GM18909 (cell line): ENCODE measurements at regions not wholly inside any gene's neighbourhood (a gene's known extent, or its start where the extent isn't known, plus 50 kb on each side); places are given as distances from the start of the nearest gene placed in this dataset.

Experiments used
- ATAC-seq: cut with Tn5 transposase; IDR thresholded peaks from one replicate; pipeline ENCODE4 v1.9.1; 2021; ENCODE audit warnings: mild to moderate bottlenecking; ENCODE audit not compliant: unreplicated experiment, poor library complexity

DNA sequence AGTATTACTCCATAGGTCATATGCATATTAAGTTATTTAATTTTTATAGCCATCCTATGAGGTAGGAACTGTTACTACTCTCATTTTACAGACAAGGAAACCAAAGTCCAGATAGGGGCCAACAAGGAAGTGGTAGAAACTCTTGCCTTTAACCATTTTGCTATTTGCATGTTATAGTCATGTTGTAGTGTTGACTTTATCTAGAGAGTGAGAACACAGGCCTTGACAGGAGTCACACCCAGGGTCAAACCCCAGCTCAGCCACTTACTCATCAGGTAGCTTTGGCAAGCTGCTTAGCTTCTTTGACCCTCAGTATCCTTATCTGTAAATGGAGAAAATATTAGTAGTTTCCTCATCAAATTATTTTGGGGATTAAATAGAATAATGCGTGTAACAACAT, 156.2 kb downstream of the CAND1 start:
- ATAC-seq = no peak

DNA sequence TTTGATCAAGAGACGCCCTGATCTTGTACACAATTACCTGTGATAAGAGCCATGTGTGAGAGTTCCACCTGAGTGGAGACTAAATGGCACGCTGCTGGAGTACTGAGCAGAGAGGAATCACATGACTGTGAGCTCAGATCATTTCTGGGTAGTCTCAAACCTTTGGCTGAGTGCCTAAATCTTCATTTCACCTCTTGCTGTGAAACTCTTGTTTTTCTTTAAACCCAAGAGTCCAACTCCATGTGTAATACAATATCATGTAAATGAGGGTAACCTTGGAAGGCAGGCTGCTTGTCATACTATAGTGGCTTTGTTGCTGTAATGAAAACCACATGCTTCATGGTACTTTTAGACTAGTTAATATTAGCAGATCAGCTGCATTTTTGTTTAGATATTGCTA, 156.9 kb downstream of the CAND1 start:
- no peak for ATAC-seq

DNA sequence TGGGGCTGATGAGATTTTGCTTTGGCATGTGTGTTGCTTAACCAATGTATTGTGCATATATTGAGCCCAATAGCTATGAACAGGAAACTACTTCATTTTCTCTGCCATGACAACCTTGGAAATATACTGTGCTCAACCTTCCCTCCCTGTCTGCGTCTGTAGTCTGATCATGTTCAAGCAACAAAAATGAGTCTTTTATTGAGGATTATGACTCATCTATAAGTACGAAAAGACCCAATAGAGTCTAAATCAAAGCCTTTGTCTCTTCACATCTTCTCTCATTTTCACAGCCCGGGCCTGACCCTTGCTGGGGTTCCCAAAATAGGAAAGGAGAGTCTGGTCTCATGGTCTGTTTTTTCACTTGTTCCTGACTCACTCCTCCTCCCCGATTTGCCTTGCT, 158.2 kb downstream of the CAND1 start:
- no peak for ATAC-seq

DNA sequence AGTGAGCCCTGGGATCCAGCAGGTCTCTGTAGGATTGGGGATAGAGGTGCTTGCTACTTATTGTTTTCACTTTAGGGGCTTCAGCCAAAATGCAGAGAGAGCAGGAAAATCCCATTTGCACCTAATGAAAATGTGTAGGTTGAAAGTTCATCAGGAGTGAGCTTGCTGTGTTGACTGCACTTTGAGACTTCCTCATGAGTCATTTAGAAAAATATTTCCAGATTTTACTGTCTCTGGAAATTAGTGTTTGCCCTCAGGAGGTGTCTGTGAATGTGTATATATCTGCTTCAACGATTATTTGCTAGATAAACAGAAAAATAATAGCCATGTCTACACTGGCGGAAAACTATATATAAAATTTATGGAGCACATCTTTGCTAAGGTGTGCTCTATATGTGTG, 159.3 kb downstream of the CAND1 start:
- no peak for ATAC-seq

DNA sequence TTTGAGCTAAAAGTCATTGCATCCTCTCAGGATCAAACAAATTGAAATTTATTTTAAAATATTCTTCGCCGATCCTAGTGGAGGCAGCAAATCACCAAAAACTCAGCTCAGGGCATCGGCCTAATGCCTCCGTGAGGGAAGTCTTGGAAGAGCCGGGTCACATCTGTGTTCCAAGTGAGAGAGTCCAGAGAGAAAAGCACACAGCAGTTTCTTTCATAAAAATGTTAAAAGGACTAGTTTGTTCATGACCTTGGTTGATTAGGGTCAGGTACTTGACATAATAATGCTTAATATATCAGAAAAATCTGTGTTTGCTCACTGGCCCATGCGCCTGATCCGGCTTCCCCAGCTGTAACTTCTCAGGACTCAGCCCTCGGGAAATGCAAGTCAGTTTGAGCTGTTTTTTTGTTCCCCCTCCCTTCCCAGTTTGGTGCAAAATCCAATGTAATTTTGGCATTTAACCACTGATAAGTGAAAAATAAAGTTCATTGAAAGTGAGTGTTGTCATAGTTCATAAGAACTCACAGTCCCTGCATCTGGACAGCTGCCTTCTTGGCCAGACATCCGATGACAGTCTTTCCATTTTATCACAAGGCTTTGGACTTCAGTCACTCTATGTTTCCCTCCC, 161.7 kb downstream of the CAND1 start:
- no peak for ATAC-seq

DNA sequence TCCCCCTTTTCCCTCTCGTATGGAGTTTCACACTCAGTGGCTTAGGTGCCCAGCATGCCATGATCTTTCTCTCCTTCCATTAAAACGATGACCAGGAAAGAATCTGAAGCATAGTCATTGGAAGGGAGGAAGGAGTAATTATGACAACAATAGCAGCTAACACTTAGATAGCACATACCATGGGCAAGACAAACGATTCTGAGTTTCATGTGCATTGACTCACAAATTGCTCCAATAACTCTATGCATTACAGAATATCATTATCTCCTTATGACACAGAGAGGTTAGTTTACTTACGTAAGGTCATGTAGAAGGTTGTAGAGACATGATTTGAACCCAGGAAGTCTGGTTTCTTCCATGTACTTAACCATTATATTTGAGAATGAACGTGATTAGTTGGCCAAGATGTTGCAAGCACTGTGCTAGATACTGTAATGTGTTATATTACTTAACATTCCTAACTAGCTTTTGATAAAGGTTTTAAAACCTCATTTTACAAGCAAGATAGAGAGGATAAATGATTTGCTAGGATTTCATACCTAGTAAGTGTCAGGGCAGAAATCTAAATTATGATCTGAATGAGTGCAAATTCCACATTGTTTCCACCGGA, 162.4 kb downstream of the CAND1 start:
- ATAC-seq = no peak

DNA sequence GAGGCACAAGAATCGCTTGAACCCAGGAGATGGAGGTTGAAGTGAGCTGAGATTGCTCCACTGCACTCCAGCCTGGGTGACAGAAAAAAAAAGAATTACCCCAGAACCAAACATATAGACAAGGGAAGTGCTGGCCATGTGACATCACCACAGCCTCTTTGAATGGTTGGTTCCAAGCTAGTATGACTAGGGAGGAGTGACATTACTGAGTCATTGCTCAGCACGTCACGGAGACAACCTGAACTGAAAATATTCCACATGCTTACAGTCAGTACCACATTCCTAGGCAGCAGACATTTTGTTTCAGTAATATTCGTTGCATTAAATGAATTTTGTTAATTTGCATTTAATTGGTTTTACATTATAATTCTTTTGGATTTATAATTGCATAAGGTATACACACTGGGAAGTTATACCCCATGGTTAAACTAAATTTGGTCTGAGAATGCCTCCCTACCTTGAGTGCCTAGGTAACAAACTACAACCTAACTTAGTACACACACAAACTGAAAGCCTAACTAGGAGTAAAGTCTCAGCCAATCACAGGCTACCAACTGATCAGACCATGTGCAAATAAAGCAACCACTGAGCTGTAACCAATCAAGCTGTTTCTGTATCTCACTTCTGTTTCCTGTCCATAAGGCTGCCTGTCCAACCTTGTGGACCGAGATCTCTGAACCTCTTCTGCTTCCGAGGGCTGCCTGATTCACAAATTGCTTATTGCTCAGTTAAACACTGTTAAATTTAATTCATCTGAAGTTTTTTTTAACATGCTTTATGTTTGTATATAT, 164.4 kb downstream of the CAND1 start:
- peak; percentile 81 for ATAC-seq

DNA sequence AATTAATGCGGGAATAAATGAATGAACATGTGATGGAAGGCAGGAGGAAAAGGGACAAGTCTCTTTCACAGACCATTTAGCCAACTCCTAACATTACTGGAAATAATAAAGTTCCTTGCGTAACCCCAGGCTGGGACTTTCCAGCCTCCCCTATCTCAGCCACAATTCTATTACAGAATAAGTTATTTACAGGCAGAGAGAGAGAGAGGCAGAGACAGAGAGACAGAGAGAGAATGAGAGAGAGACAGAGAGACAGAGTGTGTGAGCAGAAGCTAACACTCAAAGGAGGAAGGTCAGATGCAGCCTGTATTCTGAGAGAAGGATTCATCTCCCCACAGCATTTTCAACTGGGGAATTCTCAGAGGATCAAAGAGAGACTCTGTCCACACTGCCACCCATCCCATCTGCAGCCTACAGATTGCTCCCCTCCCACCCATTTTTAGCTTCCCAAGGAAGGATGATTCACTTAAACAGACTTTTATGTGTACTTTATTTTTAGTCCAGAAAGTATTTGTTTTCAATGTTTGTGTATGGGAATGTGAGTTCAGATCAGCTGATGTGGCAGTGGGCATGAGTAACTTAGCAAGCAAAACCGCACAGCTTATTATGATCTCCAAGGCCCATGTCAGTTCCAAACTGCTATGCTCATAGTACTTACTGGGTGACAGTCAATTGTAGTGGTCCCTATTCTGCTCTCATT, 165.7 kb downstream of the CAND1 start:
- ATAC-seq = no peak

DNA sequence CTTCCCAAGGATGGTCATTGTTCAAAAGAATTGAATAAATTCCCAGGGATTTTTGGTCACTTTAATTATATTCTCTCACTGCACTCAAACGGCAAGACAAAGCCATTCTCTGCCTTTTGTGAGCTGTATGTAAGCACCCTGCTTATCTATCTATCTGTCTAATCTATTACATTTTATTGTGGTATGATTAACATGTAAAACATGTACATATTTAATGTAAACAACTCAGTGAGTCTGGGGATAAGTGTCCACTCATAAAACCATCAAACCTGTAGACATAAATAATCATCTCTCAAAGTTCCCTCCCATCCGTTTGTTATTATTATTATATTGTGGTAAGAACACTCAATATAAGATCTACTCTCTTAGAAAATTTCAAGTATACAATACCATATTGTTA, 167.1 kb downstream of the CAND1 start:
- no peak for ATAC-seq

DNA sequence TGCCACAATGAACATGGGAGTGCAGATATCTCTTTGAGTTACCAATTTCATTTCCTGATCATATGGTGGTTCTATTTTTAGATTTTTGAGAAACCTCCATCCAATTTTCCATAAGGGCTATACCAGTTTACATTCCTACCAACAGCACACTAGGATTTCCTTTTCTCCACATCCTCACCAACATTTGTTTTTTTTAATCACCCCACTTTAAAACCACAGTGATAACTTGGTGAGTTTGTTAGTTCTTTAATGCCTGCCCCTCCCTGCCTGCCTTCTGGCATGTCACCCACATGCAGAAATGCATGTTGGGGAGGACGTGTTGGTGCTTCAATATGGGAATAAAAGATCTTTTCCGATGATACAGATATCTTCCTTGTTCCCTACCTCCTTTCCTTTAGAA, 167.9 kb downstream of the CAND1 start:
- no peak for ATAC-seq

DNA sequence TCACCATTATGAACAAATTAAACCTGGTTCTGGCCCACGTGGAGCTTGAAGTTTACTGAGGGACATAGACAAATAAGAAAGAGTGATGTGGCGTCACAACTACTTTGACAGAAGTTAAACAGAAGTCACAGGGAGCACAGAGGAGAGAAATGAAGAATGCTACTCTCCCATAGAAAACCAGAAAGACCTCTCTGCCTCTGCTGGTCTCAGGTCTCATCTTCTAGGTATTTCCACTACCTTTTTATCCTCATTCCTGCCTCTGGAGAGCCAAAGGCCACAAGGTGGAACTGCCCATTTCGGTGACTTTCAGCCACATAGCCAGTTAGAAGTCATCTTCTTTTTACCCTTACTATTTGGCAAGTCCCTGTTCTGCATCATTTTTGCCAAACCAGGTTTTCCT, 170.5 kb downstream of the CAND1 start:
- no peak for ATAC-seq

DNA sequence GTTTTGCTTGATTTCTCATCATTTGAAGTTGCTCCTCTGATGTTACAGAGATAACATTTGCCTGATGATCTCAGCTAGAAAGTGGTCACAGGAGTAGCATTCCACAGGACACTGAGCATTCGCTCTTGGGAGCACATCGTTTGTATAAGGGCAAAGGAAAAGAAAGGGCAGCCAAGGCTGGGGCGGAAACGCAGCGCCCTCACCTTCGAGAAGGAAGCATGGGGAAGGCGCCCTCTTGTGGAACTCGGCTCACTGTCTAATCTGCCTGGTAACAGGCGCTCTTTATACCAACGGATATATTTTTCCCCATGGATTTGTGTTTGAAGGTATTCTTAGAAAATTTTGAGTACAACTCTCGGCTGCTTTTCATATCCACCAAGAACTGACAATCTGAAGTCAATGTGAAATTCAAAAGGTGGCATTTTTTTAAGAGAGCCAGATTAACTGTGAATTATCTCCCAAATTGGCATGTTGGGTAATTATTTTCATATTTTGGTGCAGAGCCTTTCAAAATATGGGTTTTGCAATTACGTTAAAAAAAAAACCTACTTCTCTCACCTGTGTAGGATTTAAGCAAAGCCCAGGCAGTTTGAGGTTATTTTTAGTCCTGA, 172.7 kb downstream of the CAND1 start:
- ATAC-seq = peak; percentile 98

DNA sequence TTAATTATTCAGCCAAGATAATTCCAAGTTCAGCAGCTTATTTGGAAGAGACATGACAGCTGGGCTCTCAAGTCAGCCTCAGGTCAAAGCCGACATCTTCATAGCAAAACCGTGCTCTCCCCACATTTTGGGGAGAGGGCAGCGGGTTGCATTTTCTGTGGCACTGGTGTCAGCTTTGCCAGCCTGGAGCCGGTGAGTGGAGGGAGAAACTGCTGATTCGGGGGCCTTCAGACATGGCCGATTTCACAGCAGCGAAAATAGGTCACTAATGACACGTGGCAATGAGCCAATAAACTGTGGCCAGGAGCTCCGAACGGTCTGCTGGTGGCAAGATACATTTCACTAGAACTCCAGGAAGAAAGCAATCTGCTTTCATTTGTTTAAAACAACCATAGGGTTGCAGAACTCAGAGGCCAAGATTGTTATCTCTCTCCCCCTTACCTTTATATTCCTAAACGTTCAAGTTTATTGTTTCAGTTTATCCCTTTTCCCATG, 173.2 kb downstream of the CAND1 start:
- no peak for ATAC-seq

DNA sequence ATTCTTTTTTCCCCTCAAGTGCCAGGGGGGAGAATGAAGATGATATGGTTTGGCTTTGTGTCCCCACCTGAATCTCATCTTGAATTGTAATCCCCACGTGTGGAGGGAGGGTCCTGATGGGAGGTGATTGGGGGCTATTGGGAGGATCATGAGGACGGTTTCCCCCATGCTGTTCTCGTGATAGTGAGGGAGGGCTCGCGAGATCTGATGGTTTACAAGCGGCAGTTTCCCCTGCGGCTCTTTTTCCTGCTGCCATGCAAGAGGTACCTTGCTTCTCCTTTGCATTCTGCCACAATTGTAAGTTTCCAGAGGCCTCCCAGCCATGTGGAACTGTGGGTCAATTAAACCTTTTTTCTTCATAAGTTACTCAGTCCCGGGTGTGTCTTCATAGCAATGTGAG, 173.7 kb downstream of the CAND1 start:
- no peak for ATAC-seq

DNA sequence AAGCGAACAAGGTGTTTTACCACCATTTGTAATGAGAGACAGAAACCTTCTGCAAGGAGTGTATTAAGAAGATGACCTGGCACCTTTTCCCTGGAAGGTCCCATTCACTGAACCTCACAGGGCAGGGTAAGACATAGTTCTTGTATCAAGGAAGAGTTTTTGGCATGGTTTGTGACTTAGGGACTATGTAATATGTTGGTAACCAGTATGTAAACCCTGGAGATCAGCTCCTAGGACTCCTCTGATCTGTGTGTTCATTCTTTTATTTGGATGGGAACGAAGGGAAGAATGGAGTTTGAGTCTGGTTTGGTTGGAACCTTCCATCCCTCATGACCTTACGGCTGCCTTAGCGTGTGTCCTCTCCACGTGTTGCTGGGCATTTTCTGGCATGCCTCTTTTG, 175.4 kb downstream of the CAND1 start:
- ATAC-seq = no peak

DNA sequence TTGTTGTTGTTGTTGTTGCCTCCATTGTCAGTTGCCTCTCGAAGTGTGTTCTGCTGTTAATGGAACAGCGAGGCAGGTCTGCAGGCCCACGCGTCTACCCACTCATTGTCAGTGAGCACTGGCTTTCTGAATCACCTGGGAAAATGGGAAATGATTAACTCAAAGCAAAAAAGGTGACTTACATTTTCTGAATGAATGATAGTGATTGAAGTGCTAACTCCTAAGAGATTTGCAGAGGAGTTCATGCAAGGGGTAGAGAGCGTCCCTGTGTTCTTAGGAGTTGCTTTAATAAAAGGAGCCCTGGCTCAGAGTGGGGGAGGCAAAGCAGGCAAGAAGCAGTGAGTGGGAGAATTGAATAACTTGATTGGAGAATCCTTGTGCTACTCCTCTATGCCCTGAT, 177.6 kb downstream of the CAND1 start:
- ATAC-seq = no peak

DNA sequence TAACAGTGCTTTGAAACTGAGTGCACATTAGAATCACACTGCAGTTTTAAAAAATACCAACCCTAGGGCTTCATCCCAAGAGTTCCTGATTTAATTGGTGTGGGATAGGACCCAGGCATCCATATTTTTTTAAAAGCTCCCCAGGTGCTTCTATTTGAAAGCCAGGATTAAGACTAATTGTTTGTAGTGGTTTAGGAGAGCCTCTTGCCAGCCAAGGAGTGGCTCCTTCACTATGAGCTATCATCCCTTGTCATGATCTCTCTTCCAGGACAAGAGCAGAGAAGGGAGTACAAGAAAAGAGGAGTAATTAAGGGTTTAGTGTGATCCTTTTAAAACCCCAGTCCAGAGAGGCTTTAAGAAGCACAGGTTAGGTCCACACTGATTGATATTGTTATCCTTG, 178.0 kb downstream of the CAND1 start:
- ATAC-seq = no peak

DNA sequence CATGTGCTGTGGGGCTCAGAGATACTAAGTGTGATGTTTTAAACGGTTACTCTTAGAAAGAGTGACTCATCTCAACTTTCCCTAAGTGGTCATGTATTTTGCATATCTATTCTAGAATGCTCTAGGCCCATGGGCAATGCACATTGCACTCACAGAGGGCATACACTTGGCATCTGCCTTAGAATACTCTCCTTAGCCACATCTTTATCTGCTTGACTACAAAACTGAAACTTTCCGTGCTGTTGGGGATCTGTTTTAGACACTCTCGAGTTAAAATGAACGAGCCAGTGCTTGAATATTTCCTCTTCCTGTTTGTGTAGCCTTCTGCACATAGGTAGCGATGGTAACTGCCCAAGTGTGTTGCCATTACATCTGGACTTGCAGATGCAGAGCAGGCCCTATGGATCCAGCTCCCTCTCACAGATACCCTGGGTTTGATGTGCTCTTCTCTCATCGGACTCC, 180.5 kb downstream of the CAND1 start:
- peak; percentile 86 for ATAC-seq

DNA sequence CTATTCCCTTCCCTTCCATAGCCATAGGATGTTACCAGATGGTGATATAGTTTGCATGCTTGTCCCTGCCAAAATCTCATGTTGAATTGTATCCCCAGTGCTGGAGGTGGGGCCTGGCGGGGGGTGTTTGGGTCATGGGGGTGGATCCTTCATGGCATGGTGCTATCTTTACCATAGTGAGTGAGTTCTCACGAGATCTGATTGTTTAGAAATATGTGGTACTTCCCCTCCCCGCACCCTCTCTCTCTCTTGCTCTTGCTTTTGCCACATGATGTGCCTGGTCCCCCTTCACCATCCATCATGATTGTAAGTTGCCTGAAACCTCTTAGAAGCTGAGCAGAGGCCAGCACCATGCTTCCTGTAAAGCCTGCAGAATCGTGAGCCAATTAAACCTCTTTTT, 181.3 kb downstream of the CAND1 start:
- no peak for ATAC-seq

DNA sequence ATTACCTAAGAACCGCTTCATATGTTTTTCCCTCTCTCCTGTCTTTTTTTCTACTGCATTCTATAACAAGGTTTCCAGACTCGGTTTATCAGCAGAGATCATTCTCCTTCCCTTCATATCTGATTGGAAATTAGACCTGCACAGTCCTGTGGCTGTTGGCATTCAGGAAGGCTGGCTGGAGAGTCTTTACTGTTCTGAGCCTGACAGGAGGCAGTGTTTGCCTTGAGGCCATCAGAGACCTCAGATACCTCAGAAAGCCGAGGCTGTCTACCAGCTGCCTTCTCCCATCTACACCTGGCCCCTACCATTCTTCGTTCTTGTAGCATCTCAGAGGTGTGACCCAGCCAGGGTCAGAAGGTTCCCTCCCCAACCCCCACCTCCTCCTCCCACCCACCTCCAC, 182.0 kb downstream of the CAND1 start:
- no peak for ATAC-seq
